K562 (cell line): ENCODE measurements at regions not wholly inside any gene's neighbourhood (a gene's known extent, or its start where the extent isn't known, plus 50 kb on each side); places are given as distances from the start of the nearest gene placed in this dataset.

Source experiments
- EGR1 ChIP-seq: fragments of 450-650 bp; conservative IDR thresholded peaks from 2 replicates; pipeline ENCODE4 v1.6.1; 2017; ENCODE audit warnings: mild to moderate bottlenecking
- MTA1 ChIP-seq: fragments of 450-650 bp; IDR thresholded peaks from 2 replicates; pipeline ENCODE4 v1.6.1; 2017; ENCODE audit warnings: borderline replicate concordance
- NFYB ChIP-seq: IDR thresholded peaks from 2 replicates; pipeline ENCODE4 v1.6.1; 2011; ENCODE audit warnings: mild to moderate bottlenecking, moderate library complexity; ENCODE audit not compliant: insufficient read length; ENCODE audit errors: extremely low read depth
- TF ChIP-seq, protein P1 (sequence below), 3 experiments: IDR thresholded peaks in 2 of 3; conservative IDR thresholded peaks in 1 of 3; 2 replicates each; pipeline ENCODE4 v1.5.1; 2011 to 2012; ENCODE audit warnings: low read length in 3 of 3, mild to moderate bottlenecking in 3 of 3, control low read depth in 2 of 3, improper control_type of control experiment in 1 of 3, inconsistent platforms in 1 of 3, low read depth in 1 of 3, mixed read lengths in 1 of 3, moderate library complexity in 1 of 3; ENCODE audit not compliant: insufficient read depth in 2 of 3

DNA sequence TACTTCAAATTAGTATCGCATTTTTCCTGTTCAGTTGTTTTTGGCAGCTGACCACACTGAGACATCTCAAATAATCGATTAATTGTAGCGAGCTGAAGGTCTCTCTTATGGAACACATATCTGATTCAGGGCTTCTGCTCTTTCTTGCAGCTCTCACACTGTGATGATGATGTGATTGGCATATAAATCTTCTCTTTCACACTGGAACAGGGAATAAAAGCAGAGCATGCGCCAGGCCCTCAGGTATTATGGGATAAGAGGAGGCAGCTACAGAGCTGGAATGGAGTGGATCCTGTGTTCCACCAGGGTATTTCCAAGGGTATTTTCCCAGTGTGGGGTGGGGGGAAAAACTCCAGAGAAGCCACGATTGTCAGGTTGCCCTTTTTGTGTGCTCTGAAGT lies 265.4 kb upstream of the CASK start:
- TF ChIP-seq, protein P1, sequence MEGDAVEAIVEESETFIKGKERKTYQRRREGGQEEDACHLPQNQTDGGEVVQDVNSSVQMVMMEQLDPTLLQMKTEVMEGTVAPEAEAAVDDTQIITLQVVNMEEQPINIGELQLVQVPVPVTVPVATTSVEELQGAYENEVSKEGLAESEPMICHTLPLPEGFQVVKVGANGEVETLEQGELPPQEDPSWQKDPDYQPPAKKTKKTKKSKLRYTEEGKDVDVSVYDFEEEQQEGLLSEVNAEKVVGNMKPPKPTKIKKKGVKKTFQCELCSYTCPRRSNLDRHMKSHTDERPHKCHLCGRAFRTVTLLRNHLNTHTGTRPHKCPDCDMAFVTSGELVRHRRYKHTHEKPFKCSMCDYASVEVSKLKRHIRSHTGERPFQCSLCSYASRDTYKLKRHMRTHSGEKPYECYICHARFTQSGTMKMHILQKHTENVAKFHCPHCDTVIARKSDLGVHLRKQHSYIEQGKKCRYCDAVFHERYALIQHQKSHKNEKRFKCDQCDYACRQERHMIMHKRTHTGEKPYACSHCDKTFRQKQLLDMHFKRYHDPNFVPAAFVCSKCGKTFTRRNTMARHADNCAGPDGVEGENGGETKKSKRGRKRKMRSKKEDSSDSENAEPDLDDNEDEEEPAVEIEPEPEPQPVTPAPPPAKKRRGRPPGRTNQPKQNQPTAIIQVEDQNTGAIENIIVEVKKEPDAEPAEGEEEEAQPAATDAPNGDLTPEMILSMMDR (IDR thresholded peaks at IDR 0.05 in 2 of 3, conservative IDR thresholded peaks at IDR 0.05 in 1 of 3; ENCODE audit: insufficient read depth in 2 of 3, low read depth in 1 of 3, low read length in 3 of 3), result no peak
- no peak for TF ChIP-seq MTA1
- no peak for TF ChIP-seq EGR1
- TF ChIP-seq NFYB, result no peak
